ENCODE measurements at regions not wholly inside any gene's neighbourhood (a gene's known extent, or its start where the extent isn't known, plus 50 kb on each side); places are given as distances from the start of the nearest gene placed in this dataset.

GRCh38 chr5:135174315-135175096 lies 140.5 kb upstream of the PITX1 start:
- TF ChIP-seq CTCF (IDR thresholded peaks at IDR 0.05; ENCODE audit: borderline replicate concordance, extremely low read depth, low read length, poor library complexity, severe bottlenecking) (peak; percentile 35), EZH2 (IDR thresholded peaks at IDR 0.05; ENCODE audit: borderline replicate concordance, low read depth, low read length, severe bottlenecking) (no peak)
